Sigmoid colon (tissue), 4 donors: ENCODE measurements at regions not wholly inside any gene's neighbourhood (a gene's known extent, or its start where the extent isn't known, plus 50 kb on each side); places are given as distances from the start of the nearest gene placed in this dataset.

Source experiments
- EP300 ChIP-seq, 4 donors: sonication (generic); formaldehyde crosslinking; IDR thresholded peaks; one replicate each; pipeline ENCODE4 v1.6.1; 2017; ENCODE audit warnings: antibody characterized with exemption in 4 of 4
- POLR2A ChIP-seq, 2 donors: fragments of 450-650 bp; IDR thresholded peaks; one replicate each; pipeline ENCODE4 v1.6.1; 2016; ENCODE audit warnings: antibody characterized with exemption in 2 of 2, mild to moderate bottlenecking in 2 of 2, moderate library complexity in 2 of 2
- POLR2AphosphoS5 ChIP-seq, 4 donors: sonication (generic); formaldehyde crosslinking; IDR thresholded peaks; one replicate each; pipeline ENCODE4 v1.6.1; 2017; ENCODE audit warnings: antibody characterized with exemption in 4 of 4
- TF ChIP-seq, protein P1 (sequence below), 4 experiments: fragments of 450-650 bp in 3 of 4; fragments of 200-600 bp in 1 of 4; IDR thresholded peaks; one replicate each; pipeline ENCODE4 v1.5.1; 2016 to 2019; ENCODE audit warnings: antibody characterized with exemption in 4 of 4, mild to moderate bottlenecking in 3 of 4, moderate library complexity in 2 of 4

DNA sequence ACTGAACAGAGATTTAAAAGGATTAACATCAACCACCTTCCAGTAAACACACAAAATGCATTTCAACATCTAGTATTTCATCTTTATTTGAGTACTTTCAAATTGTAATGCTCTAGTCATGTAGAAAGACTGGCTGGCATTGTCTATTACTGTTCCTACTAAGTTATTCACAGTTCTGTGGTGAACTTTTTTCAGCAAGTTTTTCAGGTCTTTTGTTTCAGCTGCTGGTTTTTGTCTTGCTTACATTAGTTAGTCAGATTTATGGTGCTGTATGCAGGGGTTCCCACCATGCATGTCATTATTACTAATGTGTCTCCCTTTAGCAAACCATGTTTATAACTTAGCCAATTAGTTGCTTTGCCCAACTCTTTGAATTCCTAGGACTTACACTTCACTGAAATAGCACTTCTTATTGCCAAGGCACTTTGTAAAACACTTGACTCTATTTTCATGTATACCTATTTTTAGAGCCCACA lies 253.4 kb upstream of the KITLG start:
- TF ChIP-seq, protein P1, sequence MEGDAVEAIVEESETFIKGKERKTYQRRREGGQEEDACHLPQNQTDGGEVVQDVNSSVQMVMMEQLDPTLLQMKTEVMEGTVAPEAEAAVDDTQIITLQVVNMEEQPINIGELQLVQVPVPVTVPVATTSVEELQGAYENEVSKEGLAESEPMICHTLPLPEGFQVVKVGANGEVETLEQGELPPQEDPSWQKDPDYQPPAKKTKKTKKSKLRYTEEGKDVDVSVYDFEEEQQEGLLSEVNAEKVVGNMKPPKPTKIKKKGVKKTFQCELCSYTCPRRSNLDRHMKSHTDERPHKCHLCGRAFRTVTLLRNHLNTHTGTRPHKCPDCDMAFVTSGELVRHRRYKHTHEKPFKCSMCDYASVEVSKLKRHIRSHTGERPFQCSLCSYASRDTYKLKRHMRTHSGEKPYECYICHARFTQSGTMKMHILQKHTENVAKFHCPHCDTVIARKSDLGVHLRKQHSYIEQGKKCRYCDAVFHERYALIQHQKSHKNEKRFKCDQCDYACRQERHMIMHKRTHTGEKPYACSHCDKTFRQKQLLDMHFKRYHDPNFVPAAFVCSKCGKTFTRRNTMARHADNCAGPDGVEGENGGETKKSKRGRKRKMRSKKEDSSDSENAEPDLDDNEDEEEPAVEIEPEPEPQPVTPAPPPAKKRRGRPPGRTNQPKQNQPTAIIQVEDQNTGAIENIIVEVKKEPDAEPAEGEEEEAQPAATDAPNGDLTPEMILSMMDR (IDR thresholded peaks at IDR 0.05), result no peak
- TF ChIP-seq POLR2A (IDR thresholded peaks at IDR 0.05) (no peak), POLR2AphosphoS5 (IDR thresholded peaks at IDR 0.05) (peak in 3 of 4 donors; percentile 29 to 62 (median 49)), EP300 (IDR thresholded peaks at IDR 0.05) (no peak)
